GM19397 (cell line): ENCODE measurements at regions not wholly inside any gene's neighbourhood (a gene's known extent, or its start where the extent isn't known, plus 50 kb on each side); places are given as distances from the start of the nearest gene placed in this dataset.
"Not testable (repeated sequence)": the region's sequence is repeated elsewhere in the genome, so short reads cannot be mapped to it uniquely, and the experiment has no call there.

Source experiments
- ATAC-seq: cut with Tn5 transposase; IDR thresholded peaks from one replicate; pipeline ENCODE4 v1.9.1; 2021; ENCODE audit warnings: mild to moderate bottlenecking, moderate library complexity; ENCODE audit not compliant: unreplicated experiment

DNA sequence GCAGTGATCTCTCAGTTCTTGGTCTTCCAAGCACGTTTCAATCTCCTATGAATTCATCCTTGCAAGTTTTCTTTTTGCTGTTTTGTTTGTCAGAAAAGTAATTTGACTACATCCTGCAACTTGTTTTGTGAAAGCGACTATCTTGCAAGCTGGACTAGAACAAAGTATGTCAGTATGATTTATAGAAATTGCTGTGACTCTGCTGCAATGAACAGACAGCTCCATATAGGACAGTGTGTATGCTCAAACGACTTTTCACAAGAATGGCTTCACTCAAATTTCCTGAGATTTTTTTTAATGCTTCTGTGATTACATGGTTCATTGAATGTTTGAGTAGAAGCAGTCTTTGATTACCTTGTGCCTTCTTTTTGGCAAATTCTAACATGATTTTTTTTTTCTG, 123.5 kb upstream of the TRHDE start:
- no peak for ATAC-seq

DNA sequence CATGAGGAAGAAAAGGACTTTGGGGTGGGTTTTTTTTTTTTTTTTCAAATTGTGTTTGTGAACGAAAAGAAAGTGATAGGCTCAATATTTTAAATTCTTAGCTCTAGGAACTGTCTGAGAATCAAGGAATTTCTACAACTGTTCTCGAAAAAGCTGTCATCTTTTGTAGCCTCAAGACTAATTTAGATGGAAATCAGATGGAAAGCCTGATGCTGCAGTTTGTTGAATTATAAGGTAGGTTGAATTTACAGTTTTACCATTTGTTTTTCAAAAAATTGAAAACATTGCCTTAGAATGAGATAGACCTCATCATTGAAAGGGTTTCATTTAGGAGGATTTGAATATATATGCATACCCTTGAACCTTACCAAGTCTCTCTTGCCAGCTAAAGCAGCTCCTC, 109.3 kb upstream of the TRHDE start:
- ATAC-seq, result no peak

DNA sequence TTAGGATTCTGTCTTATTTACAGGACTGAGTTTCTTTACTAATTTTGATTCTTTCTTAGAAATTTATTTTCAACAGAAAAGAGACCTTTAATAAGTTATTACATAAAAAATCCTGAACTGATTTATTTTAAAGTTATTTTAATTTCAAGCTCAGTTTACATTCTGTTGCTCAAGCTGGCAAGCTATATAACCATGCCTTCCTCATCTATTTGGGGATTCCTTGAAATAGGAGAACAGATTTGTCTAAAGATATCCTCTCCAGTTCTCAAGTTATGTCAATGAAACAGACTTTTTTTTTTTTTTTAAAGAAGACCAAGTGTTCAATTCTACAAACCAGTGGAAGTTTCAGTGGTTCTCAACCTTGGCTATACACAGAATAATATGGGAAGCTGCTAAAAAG, 103.3 kb upstream of the TRHDE start:
- ATAC-seq, result no peak

DNA sequence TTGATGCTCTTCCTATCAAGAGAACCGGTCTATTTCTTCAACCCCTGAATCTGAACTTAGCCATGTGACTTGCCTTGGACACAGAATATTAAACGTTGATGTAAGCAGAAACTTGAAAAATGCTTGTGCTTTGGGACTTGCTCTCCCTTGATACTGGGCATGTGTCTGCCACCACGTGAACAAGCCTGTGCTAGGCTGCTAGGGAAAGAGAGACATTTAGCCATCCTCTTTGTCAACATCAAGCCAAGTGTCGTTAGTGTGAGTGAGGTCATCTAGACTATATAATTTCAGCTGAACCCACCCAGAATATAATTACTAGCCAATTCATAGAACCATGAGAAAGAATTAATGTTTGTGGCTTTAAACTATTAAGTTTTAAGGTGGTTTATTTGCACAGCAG, 98.2 kb upstream of the TRHDE start:
- ATAC-seq, result no peak

DNA sequence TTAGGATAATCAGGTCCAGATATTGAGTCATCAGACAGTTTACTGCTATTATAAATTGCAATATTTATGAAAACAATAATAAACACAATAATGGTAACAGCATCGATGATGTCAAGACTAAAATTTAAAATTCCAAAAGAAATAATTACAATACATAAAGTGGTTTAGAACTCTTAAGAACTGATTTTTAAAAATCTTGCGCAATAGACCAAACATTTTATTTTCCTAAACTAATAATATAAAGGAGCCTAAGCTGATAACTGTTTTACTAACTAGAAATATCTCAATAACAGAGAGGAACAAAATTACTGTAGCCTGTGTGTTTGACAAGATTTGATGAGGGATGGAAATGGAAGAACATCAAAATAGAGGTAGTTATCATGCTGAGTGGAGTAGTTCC, 93.9 kb upstream of the TRHDE start:
- no peak for ATAC-seq

DNA sequence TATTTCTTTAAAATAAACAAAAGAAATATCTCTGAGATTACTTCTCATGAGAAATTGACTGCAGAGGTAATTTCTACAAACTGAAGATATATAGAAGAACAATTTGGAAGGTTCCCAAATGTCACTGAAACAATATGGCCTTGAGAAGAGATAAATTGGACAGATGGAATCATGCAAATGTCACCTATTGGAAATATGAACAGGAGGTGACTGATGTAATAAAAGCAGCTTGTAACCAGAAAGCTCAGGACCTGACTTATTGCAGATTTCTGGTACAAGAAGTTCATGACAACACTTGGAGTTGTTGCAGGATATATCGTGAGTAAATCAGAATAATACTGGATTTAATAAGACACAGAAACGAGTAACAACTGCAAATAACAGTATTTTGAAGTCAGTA, 93.3 kb upstream of the TRHDE start:
- ATAC-seq, result no peak

DNA sequence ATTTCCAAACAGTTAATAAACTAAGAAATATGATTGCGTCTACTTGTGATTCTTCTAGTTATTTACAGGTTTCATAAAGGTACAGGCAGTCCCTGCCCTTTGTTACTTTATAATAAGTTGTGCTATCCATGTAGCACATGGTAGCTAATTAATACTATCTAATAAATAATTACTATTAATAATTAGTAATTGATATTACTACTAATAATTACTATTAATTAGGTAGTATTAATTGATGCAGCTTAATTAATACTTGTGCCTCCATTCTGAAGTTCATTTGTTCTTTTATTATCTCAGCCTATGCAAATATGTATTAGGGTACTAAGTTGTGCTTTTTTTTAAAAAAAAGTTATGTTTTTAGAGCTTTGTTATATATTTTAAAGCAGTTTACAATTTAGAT, 92.3 kb upstream of the TRHDE start:
- ATAC-seq, result no peak

DNA sequence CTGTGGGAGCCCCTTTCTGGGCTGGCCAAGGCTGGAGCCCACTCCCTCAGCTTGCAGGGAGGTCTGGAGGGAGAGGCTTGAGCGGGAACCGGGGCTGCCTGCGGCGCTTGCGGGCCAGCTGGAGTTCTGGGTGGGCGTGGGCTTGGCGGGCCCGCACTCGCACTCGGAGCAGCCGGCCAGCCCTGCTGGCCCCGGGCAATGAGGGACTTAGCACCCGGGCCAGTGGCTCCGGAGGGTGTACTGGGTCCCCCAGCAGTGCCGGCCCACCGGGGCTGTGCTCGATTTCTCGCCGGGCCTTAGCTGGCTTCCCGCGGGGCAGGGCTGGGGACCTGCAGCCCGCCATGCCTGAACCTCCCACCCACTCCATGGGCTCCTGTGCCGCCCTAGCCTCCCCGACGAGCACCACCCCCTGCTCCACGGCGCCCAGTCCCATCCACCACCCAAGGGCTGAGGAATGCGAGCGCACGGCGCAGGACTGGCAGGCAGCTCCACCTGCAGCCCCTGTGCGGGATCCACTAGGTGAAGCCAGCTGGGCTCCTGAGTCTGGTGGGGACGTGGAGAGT, 87.1 kb upstream of the TRHDE start:
- not testable (repeated sequence) for ATAC-seq

DNA sequence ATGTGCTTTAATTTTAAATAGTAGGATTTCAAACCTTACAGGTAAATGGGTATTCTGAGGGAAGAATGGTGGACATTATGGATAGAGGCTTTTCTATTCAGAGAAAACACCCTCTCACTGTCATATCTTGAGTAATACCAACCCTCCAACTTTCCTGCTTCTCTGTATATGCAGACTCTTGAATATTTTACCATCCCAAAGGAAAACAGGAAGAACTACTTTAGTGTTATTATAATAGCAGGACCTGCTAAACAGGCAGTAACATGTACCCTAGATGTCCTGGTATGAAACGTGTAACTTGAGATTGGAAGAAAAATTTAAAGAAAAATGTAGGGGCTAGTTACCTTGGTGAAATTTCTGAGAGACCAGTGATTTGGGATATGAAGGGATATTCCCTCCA, 82.9 kb upstream of the TRHDE start:
- no peak for ATAC-seq

DNA sequence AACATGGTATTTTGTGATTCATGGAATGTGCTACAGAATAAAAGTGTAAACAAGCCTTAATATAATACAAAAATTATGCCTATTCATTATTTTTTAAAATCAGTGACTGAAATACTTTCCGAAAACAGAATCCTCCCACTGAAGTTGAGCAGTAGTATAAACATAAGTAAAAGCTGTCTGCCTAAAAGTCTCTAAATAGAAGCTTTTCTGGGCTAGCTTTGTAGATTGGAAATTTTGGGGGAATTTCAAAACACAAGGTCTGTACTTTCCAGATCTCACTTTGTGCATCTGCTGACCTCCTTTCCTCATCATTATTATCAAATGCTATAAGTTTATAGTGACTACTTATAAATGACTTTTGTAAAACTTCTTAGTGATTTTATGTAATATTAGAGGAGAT, 80.4 kb upstream of the TRHDE start:
- ATAC-seq, result no peak

DNA sequence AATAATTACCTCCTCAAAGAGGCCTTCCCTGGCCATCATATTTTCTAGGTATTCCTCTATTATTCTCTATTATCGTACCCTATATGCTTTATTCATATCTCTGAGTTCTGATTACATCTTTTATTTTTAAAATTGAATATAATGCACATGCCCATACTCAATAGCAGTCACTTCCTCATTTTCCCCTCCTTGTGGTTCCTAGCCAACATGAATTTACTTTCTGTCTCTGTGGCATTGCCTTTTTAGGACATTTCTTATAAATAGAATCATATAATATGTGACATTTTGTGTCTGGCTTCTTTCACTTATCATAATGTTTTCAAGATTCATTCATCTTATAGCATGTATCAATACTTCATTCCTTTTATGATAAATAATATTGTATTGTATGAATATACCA, 74.4 kb upstream of the TRHDE start:
- no peak for ATAC-seq

DNA sequence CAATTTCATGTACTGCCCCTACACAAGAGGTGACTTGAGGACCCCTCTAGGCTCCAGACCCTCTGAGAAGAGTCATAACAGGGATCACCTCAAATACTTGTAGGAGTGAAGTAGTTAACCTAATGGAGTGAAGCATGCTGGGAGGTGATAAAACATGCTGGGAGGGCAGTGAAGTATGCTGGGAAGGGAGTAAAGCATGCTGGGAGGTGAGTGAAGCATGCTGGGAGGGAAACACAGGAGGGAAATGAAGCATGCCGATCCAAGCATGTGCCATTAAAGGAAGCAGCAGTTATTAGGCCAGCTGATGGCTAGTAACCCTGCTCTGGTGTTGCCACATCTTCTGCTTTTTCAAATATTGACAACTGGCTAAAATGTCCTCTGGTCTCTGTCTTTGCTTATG, 70.7 kb upstream of the TRHDE start:
- ATAC-seq, result no peak

DNA sequence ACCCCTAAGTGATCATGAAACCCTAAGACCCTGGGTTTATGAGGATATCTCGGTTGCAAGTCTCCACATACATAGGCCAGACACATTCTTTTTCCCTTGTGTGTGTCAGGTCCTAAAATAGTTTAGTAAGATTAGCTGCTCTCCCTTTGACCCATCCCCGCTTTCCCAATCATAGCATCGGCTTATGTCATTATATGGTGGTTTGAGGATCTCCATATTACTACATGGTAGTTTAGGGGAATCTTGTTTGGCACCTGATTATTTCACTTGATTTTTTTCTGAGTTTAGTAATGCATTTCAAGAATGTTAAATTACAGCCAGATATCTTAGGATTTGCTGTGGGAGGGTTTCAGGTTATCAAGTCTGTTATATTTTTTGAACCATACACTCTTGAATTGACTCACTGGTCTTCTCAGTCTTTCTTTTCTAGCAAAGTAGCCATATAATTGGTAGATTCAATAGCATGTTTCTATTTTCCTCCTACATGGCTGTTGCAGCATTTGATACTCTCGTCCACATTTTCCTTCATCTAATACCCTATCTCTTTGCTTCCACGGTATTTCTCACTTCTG, 68.3 kb upstream of the TRHDE start:
- no peak for ATAC-seq

DNA sequence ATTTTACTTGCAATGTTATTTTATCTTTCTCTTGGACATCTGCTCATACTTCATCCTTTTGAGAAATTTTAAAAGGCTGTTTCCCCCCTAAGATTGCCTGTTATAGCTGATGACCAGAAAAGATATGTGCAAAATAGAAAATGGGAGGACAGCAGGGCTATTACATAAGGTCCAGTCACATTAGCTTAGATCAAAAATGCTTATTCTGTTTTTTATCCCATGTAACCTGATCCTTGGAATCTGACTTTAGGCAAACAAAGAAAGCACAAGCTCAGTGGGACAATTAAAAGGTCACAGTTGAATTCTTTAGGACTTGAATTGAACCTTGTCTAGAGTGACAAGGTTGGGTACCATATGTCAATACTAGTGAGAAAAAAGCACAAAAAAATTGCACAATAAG, 65.1 kb upstream of the TRHDE start:
- no peak for ATAC-seq

DNA sequence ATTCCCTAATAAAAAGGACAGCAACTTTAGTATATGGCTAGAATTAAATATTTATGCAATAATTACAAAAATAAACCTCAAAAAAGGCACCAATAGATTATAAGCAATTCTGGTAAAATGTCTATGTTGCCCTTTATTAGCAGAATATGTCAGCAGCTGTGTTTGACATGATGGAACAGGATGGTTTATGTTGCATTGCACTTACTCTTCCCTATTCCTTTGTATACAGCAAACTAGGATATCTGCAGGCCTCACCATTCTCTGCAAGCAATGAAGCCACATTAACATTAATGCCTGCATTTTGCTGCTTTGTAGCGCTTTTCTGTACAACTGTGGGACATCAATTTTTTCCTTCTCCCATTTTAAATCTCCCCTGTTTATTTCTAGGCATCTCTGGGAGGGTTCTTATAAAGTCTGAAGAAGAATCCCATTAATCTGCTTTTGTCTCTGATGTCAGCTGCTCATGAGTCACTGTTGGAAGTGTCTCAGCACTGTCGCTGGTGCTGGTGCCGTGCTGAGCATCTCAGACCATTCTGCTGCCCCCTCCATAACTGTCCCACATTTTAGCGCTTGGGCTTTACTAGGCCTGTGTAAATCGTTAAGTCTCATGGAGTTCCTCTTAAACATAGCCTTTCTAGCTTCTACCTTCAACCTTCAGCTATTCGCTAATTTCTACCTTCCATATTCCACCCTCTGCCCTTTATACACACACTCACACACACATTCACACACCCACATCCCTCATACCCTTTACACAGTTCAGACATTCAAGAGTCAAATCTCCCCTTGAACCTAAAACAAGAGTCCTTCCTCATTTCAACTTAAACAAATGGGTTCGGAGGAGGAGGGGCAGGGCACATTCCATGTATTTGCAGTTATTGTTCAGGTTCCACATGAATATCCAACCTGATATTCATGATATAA, 64.4 kb upstream of the TRHDE start:
- no peak for ATAC-seq

DNA sequence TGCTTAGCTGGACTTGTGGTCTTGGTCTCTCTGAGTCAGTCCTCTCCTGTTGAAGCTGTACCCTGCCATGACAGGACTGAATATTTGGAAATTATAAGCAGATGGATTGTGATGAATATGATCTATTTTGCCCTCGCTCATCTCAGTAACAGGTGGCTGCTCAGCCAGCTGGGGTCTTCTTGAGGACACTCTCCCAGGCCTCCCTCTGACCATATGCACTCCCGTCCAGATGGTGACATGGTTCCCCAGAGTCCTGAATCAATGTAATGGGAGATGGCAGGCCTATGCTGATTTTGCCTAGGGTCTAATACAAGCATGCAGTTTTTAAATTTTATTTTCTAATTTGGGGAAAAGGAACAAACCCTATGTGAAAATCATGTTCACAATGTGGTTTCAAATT, 63.1 kb upstream of the TRHDE start:
- ATAC-seq, result no peak

DNA sequence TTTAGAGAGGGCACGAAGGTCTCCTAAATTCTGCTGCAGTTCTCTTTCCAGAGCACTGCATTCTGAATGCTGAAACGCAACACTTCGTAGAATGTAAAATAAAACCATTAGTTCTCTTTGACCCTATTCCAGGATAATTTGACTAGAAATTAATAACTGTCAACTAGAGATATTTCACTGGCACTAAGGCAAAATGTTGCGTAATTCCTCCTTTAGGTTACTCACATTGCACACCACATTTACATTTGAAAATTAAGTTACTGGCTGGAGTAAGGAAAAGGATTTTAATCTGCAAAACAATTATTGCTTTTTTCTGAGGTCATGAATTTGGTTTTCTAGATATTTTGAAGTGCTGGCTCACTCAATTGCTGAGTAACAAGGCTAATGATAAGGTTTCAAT, 58.0 kb upstream of the TRHDE start:
- no peak for ATAC-seq

DNA sequence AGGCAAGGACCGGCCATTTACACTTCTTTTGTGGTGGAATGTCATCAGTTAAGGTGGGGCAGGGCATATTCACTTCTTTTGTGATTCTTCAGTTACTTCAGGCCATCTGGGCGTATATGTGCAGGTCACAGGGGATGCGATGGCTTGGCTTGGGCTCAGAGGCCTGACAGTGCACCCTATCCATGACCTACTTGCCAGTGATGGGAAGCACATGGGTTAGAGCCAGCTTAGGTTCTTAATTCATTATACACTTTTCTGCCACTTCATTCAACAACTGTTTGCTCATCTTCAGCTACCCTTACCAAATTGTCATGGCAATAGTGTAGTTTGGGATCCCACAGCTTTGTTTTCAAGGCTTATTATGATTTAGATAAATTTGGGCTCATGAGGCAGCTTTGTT, 56.9 kb upstream of the TRHDE start:
- not testable (repeated sequence) for ATAC-seq

DNA sequence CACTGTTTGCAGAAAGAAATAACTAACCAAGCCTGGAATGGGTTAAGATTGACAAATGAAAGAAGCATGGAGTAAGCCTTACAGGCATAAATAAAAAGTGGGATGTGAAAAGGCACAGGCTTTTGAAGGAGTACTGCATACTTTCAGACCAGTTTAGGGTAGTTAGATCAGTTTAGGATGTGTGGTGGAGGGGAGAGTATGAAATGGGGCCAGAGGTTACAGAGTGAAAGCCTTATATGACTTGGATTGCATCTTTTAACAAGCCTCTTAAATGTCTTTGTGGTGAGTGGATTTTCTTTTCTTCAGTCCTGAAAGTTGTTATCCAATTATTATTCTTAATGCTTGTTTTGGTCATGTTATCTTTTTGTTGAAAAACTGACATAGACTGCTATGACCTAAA, 52.2 kb upstream of the TRHDE start:
- no peak for ATAC-seq
